HL-60 (cell line): ENCODE measurements at regions not wholly inside any gene's neighbourhood (a gene's known extent, or its start where the extent isn't known, plus 50 kb on each side); places are given as distances from the start of the nearest gene placed in this dataset.

Experiments used
- CTCF ChIP-seq: IDR thresholded peaks from one replicate; pipeline ENCODE4 v1.5.1; 2011; ENCODE audit warnings: low read length, control low read depth, inconsistent platforms; ENCODE audit not compliant: insufficient read depth
- POLR2AphosphoS5 ChIP-seq: IDR thresholded peaks from 2 replicates; pipeline ENCODE4 v1.6.1; 2012; ENCODE audit warnings: low read depth
- SPI1 ChIP-seq: IDR thresholded peaks from 2 replicates; pipeline ENCODE4 v1.6.1; 2012; ENCODE audit warnings: low read depth, mild to moderate bottlenecking, borderline replicate concordance

GRCh38 chr9:90033028-90033650 lies 428.3 kb downstream of the GADD45G start:
- no peak for TF ChIP-seq POLR2AphosphoS5
- no peak for TF ChIP-seq CTCF
- TF ChIP-seq SPI1: no peak
